GM12874 (cell line): ENCODE measurements at regions not wholly inside any gene's neighbourhood (a gene's known extent, or its start where the extent isn't known, plus 50 kb on each side); places are given as distances from the start of the nearest gene placed in this dataset.

ENCODE experiments used
- TF ChIP-seq, protein P1 (sequence below): IDR thresholded peaks from 2 replicates; pipeline ENCODE4 v1.5.1; 2011; ENCODE audit warnings: low read depth, mild to moderate bottlenecking, control low read depth, low read length, moderate library complexity; ENCODE audit not compliant: insufficient read depth

DNA sequence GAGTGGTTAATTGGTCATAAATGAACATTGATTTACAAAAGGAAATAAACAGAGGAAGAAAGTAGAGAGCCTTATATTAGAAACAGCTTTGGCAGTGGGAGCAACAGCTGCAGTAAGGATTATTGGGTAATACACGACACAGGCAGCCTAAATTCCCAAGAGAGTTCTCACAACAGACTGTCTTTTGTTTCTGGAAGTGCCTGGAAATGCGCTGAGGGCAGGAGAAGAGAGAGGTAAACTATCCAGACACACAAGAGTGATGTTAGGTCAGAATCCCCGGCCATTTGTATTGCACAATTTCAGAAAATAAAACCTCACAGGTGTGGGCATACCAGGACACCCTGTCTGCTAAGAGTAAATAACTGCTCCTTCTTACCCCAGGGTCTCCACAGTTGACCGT, 450.4 kb upstream of the CTNND2 start:
- TF ChIP-seq, protein P1, sequence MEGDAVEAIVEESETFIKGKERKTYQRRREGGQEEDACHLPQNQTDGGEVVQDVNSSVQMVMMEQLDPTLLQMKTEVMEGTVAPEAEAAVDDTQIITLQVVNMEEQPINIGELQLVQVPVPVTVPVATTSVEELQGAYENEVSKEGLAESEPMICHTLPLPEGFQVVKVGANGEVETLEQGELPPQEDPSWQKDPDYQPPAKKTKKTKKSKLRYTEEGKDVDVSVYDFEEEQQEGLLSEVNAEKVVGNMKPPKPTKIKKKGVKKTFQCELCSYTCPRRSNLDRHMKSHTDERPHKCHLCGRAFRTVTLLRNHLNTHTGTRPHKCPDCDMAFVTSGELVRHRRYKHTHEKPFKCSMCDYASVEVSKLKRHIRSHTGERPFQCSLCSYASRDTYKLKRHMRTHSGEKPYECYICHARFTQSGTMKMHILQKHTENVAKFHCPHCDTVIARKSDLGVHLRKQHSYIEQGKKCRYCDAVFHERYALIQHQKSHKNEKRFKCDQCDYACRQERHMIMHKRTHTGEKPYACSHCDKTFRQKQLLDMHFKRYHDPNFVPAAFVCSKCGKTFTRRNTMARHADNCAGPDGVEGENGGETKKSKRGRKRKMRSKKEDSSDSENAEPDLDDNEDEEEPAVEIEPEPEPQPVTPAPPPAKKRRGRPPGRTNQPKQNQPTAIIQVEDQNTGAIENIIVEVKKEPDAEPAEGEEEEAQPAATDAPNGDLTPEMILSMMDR = no peak

DNA sequence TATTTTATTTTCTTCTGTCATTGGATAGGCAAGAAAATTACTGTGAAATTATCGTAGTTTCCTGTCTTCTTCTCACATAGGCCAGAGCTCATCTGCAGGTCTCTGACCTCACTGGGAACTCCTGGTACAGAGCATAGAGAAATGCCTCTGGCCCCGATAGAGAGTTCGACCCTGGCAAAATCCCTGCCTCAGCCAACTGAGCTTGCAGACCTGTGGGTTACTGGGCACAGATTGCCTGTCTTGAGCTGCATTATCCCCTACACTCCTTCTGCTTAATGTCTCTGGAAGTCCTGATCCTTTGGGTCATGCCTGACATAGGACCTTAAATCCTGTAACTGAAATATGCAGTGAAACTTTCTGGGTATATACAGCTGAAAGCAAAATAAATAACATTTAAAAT, 439.3 kb upstream of the CTNND2 start:
- TF ChIP-seq, protein P1 = no peak

DNA sequence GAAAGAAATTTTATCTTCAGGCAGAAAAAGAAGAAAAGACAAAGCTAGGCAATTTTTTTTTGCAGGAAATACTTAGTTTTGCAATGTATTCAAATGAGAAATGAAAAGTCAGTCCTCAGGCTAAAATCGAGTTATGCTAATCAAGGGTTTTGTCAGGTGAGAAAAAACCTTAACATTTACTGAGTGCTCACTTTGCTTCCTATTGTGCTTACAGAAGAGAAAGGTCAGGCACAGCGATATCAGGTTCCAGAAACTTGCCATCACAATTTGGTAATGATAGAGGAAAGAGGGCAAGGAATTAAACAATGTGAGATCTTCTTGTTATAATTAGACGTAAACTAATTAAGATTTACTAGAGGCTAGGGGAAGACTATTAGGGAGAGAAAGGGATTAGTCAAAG, 431.7 kb upstream of the CTNND2 start:
- TF ChIP-seq, protein P1 = no peak

DNA sequence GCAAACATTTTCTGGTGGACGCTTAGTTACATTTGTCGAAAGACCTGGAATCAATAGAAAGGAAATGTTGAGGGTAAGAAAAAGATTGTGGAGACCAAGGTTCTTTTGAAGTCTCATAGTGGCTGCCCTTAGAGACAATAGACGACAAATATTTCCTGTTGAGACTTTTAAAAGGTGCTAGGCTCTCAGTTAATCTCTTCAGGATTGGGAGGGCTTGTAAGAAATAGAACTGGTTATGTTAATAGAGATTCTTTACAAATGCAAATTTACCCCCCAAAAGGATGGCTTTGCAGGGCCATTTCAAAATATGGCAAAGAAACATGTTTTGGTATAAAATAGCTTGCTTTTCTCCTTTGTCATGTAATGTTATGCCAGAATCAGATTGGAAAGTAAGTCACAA, 428.2 kb upstream of the CTNND2 start:
- TF ChIP-seq, protein P1 = no peak

DNA sequence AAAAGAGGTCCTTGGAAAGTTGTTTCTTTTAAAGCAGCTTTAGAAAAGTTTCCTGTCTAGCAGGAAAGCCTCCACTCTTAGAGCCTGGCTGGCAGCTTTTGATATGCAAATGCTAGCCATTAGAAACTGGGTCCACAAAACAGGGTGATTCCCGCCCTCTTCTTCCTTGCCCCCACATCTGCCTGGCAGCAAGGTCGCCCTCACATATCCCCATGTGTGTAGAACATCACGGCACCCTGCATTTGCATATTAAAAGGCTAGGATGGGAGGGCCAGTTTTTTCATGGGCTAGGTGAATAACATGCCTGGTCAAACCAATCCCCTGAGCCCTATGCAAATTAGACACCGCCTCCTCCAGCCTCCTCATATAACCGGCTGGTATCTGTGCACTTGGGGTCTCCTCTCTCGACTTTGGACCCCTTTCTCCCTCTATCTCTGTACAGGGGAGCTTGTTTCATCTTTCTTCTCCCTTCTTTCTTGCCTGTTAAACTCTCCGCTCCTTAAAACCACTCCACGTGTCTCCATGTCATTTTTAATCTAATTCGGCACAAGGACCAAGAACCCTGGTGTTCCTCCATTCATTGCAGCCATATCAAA, 426.8 kb upstream of the CTNND2 start:
- TF ChIP-seq, protein P1 = no peak

DNA sequence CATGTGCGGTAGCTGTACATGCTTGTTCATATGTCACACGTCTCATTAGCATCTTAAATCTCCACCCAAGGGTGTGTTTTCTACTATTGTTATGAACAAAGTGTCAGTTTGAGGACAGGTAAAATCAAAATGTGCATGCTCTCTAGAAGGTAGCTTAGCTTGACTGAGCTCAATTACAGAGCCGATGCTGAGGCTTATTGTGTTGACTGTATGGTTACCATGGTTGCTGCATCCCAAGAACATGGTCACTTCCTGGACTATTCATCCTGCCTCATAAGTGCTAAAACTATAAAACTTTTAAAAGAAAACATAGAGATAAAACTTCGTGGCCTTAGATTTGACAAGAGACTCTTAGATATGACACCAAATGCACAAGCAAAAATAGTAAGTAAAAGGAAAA, 426.1 kb upstream of the CTNND2 start:
- TF ChIP-seq, protein P1 = no peak

DNA sequence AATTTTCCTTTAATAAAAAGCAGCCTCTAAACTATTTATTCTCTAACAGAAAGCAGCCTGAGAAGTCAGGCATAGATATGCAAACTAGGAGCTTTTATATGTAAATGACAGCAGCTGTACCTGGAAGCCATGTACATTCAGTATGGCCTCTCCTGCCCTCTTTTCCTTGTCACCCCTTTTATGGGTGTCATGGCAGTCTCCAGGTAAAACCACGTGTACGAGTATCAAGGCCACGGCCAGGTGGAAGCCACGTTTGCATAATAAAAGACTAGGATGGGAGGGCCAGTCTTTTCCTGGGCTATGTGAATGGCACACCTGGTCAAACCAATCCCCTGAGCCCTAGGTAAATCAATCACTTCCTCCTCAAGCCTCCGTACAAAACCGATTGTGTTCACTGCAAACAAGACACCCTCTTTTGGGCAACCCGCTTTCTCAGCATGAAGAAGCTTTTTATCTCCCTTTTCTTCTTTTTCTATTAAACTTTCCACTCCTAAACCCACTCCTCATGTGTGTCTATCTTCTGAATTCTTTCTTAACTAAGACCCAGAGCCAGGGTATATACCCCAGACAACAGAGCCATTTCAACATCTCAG, 419.5 kb upstream of the CTNND2 start:
- TF ChIP-seq, protein P1 = no peak

DNA sequence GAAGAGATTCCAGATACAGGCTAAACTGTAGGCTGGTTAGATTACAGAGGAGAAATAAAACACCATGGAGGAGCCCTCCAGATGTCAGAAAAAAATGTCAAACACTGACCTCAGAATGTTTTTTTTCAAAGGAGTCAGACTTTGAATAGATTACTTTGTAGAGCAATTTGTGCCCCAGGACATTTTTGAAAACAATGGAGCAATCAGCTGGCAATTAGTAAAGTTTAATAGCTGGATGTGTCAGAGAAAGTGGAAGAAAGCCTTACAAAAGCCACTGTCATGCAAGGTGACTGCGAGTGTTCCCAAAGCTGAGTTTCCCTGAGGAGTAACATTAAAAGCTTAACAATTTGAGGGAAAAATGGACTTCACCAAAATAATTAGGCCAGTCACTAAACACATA, 417.8 kb upstream of the CTNND2 start:
- TF ChIP-seq, protein P1 = no peak
